ENCODE measurements at regions not wholly inside any gene's neighbourhood (a gene's known extent, or its start where the extent isn't known, plus 50 kb on each side); places are given as distances from the start of the nearest gene placed in this dataset.

GRCh38 chr10:57260175-57260574 lies 899.1 kb upstream of the ZWINT start:
- no peak for DNase-seq (ENCODE audit: low read depth)
- no peak for TF ChIP-seq CTCF (conservative IDR thresholded peaks at IDR 0.05; ENCODE audit: low read length)
- no peak overlapping the region for H3K4me3 ChIP-seq (ENCODE audit: low read length)

DNA sequence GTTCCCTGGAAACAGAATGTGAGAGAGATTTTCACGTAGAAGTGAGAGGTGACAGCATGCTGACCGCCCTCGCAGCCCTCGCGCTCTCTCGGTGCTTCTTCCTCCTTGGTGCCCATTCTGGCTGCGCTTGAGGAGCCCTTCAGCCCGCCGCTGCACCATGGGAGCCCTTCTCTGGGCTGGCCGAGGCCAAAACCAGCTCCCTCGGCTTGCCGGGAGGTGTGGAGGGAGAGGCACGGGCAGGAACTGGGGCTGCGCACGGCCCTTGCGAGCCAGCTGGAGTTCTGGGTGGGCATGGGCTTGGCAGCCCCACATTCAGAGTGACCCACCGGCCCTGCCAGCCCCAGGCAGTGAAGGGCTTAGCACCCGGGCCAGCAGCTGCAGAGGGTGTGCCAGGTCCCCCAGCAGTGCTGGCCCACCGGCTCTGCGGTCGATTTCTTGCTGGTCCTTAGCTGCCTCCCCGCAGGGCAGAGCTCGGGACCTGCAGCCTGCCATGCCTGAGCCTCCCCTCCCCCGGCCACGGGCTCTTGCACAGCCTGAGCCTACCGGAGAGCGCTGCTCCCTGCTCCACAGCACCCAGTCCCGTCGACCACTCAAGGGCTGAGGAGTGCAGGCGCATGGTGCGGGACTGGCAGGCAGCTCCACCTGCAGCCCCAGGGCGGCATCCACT lies 888.7 kb upstream of the ZWINT start:
- no peak overlapping the region for H3K4me3 ChIP-seq (ENCODE audit: low read length)
- DNase-seq (ENCODE audit: low read depth): no peak
- no peak for TF ChIP-seq CTCF (conservative IDR thresholded peaks at IDR 0.05; ENCODE audit: low read length)

GRCh38 chr10:57247271-57247670 lies 886.2 kb upstream of the ZWINT start:
- TF ChIP-seq CTCF (conservative IDR thresholded peaks at IDR 0.05; ENCODE audit: low read length): no peak
- no peak for DNase-seq (ENCODE audit: low read depth)
- no peak overlapping the region for H3K4me3 ChIP-seq (ENCODE audit: low read length)

DNA sequence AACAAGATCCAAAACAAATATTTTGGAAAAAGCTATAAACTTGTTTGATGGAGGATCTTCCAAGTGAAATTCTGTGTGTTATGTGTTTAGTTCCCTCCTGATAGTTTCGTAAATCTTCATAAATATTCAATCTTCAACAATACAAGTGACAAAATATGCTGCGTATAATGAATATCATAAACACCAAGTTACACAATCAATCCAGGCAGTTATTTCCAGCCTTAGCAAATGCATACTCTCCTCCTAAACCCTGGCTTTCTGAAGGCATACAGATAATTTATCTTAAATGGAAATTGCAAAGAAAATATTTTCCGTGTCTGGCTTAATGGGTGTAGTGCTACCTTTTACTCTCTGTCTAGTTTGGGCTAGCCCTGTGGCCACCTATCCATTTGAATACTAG lies 864.9 kb upstream of the ZWINT start:
- TF ChIP-seq CTCF (conservative IDR thresholded peaks at IDR 0.05; ENCODE audit: low read length): no peak
- no peak overlapping the region for H3K4me3 ChIP-seq (ENCODE audit: low read length)
- no peak for DNase-seq (ENCODE audit: low read depth)

DNA sequence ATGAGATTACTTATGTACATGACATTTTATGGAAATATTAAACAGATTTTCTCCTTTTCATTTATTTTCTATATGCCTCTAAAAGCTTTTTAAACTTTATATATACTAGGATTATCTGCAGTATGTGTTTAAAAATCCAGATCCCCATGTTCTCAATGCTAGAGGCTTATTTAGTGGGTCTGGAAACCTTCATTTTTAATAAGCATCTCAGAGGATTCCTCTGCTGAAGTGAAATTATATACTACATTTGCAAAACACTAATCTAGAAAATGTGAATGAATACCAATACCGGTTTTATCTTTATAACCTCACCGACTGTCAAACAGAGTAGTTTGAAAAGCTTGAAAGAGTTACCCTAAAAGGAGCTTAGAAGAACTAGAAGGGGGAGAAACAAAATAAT lies 863.8 kb upstream of the ZWINT start:
- no peak for DNase-seq (ENCODE audit: low read depth)
- no peak for TF ChIP-seq CTCF (conservative IDR thresholded peaks at IDR 0.05; ENCODE audit: low read length)

GRCh38 chr10:57222603-57223002 lies 861.5 kb upstream of the ZWINT start:
- no peak overlapping the region for H3K4me3 ChIP-seq (ENCODE audit: low read length)
- DNase-seq (ENCODE audit: low read depth): no peak
- no peak for TF ChIP-seq CTCF (conservative IDR thresholded peaks at IDR 0.05; ENCODE audit: low read length)

More for the DNA sequence above, 863.8 kb upstream of the ZWINT start:
- no peak overlapping the region for H3K4me3 ChIP-seq (ENCODE audit: low read length)

- H3K4me3 ChIP-seq (ENCODE audit: low read length): no peak overlapping the region
- DNase-seq (ENCODE audit: low read depth): no peak
Observed at GRCh38 chr10:57222129-57222528, 861.1 kb upstream of the ZWINT start.

More at GRCh38 chr10:57222129-57222528, 861.1 kb upstream of the ZWINT start:
- TF ChIP-seq CTCF (conservative IDR thresholded peaks at IDR 0.05; ENCODE audit: low read length): no peak

All from AG10803 (cell line).